Ovary (tissue), 3 donors: ENCODE measurements at regions not wholly inside any gene's neighbourhood (a gene's known extent, or its start where the extent isn't known, plus 50 kb on each side); places are given as distances from the start of the nearest gene placed in this dataset.

Experiments
- CTCF ChIP-seq, 3 donors: fragments of 450-650 bp in 2 of 3; fragments of 200-600 bp in 1 of 3; IDR thresholded peaks; one replicate each; pipeline versions ENCODE4 v1.5.1 to v1.8.0; 2016 to 2022; ENCODE audit warnings: antibody characterized with exemption in 3 of 3, mild to moderate bottlenecking in 1 of 3
- EP300 ChIP-seq: sonication (generic); formaldehyde crosslinking; IDR thresholded peaks from one replicate; pipeline ENCODE4 v1.6.1; 2017; ENCODE audit warnings: antibody characterized with exemption
- POLR2A ChIP-seq: fragments of 450-650 bp; IDR thresholded peaks from one replicate; pipeline ENCODE4 v1.6.1; 2017; ENCODE audit warnings: antibody characterized with exemption, mild to moderate bottlenecking, moderate library complexity
- donor health status: DM: no; HTN: no; CAD: no.

GRCh38 chr14:71645656-71646055 lies 286.6 kb upstream of the RGS6 start:
- TF ChIP-seq CTCF (IDR thresholded peaks at IDR 0.05) (no peak), POLR2A (no peak), EP300 (no peak)
